Activated CD4-positive, alpha-beta T cell treated with anti-CD3 and anti-CD28 coated beads, Interleukin-2, amount 50 U/mL, for 1 hour (primary cell): ENCODE measurements at regions not wholly inside any gene's neighbourhood (a gene's known extent, or its start where the extent isn't known, plus 50 kb on each side); places are given as distances from the start of the nearest gene placed in this dataset.

Source experiments
- DNase-seq: peaks from one replicate; pipeline ENCODE4 v3.0.0-alpha.2; 2020

- DNase-seq, result no peak
Observed at GRCh38 chr6:9507136-9507895, 907.6 kb downstream of the TFAP2A start.

- DNase-seq, result no peak
Observed at GRCh38 chr6:9504191-9504590, 910.7 kb downstream of the TFAP2A start.

GRCh38 chr6:9503111-9503761, 911.6 kb downstream of the TFAP2A start:
- DNase-seq, result no peak

- DNase-seq, result no peak
Observed at GRCh38 chr6:9499709-9500108, 915.2 kb downstream of the TFAP2A start.

- no peak for DNase-seq
Observed at GRCh38 chr6:9496837-9497236, 918.0 kb downstream of the TFAP2A start.

- no peak for DNase-seq
Observed at GRCh38 chr6:9494864-9495263, 920.0 kb downstream of the TFAP2A start.

GRCh38 chr6:9492790-9493189, 922.1 kb downstream of the TFAP2A start:
- DNase-seq, result no peak

- DNase-seq, result no peak
Observed at GRCh38 chr6:9487128-9487527, 927.7 kb downstream of the TFAP2A start.

- DNase-seq, result no peak
Observed at GRCh38 chr6:9485992-9486391, 928.9 kb downstream of the TFAP2A start.

GRCh38 chr6:9484686-9485085, 930.2 kb downstream of the TFAP2A start:
- no peak for DNase-seq

- no peak for DNase-seq
Observed at GRCh38 chr6:9484091-9484490, 930.8 kb downstream of the TFAP2A start.

- no peak for DNase-seq
Observed at GRCh38 chr6:9482030-9482738, 932.7 kb downstream of the TFAP2A start.

GRCh38 chr6:9481292-9482029, 933.4 kb downstream of the TFAP2A start:
- DNase-seq, result no peak

- DNase-seq, result no peak
Observed at GRCh38 chr6:9468277-9468676, 946.6 kb downstream of the TFAP2A start.

GRCh38 chr6:9467741-9468140, 947.1 kb downstream of the TFAP2A start:
- no peak for DNase-seq

GRCh38 chr6:9464583-9464982, 950.3 kb downstream of the TFAP2A start:
- no peak for DNase-seq

- no peak for DNase-seq
Observed at GRCh38 chr6:9463311-9463710, 951.6 kb downstream of the TFAP2A start.

GRCh38 chr6:9461188-9461587, 953.7 kb downstream of the TFAP2A start:
- no peak for DNase-seq

GRCh38 chr6:9458424-9458823, 956.5 kb downstream of the TFAP2A start:
- no peak for DNase-seq

GRCh38 chr6:9455864-9456658, 958.8 kb downstream of the TFAP2A start:
- DNase-seq, result no peak

GRCh38 chr6:9439621-9440330, 975.1 kb downstream of the TFAP2A start:
- no peak for DNase-seq

- DNase-seq, result no peak
Observed at GRCh38 chr6:9437836-9438235, 977.0 kb downstream of the TFAP2A start.
